H1 (cell line): ENCODE measurements at regions not wholly inside any gene's neighbourhood (a gene's known extent, or its start where the extent isn't known, plus 50 kb on each side); places are given as distances from the start of the nearest gene placed in this dataset.

Source experiments
- BRCA1 ChIP-seq: IDR thresholded peaks from 2 replicates; pipeline ENCODE4 v1.6.1; 2012; ENCODE audit warnings: low read depth, low read length, improper control_type of control experiment
- CHD2 ChIP-seq: IDR thresholded peaks from 2 replicates; pipeline ENCODE4 v1.6.1; 2012; ENCODE audit warnings: low read length, improper control_type of control experiment
- HDAC6 ChIP-seq: IDR thresholded peaks from one replicate; pipeline ENCODE4 v1.7.1; 2012; ENCODE audit warnings: low read depth, mild to moderate bottlenecking, inconsistent platforms, low read length, moderate library complexity
- RBBP5 ChIP-seq: IDR thresholded peaks from 2 replicates; pipeline ENCODE4 v1.7.1; 2012; ENCODE audit warnings: low read depth, mild to moderate bottlenecking, inconsistent platforms, low read length, moderate library complexity, borderline replicate concordance

GRCh38 chr5:60338846-60339245 is 361.1 kb downstream of the DEPDC1B start (continued):
- TF ChIP-seq BRCA1 (no peak), RBBP5 (no peak), CHD2 (no peak), HDAC6 (no peak)
- TF ChIP-seq, all 59 proteins: peak for 0
